SK-N-SH (cell line): ENCODE measurements at regions not wholly inside any gene's neighbourhood (a gene's known extent, or its start where the extent isn't known, plus 50 kb on each side); places are given as distances from the start of the nearest gene placed in this dataset.
"Not testable (repeated sequence)": the region's sequence is repeated elsewhere in the genome, so short reads cannot be mapped to it uniquely, and the experiment has no call there.

Experiments used
- ELF1 ChIP-seq: IDR thresholded peaks from 2 replicates; pipeline ENCODE4 v1.4.0; 2012
- EP300 ChIP-seq, 2 experiments: IDR thresholded peaks; 2 replicates each; pipeline versions ENCODE4 v1.4.0 to v1.6.1; 2012; ENCODE audit warnings: borderline replicate concordance in 1 of 2, low read depth in 1 of 2, low read length in 1 of 2
- GABPA ChIP-seq: IDR thresholded peaks from 2 replicates; pipeline ENCODE4 v1.4.0; 2012; ENCODE audit warnings: low read depth, mild to moderate bottlenecking
- MXI1 ChIP-seq: IDR thresholded peaks from 2 replicates; pipeline ENCODE4 v1.6.1; 2012; ENCODE audit warnings: mild to moderate bottlenecking, low read depth, low read length, improper control_type of control experiment
- NRF1 ChIP-seq: IDR thresholded peaks from 2 replicates; pipeline ENCODE4 v1.6.1; 2012; ENCODE audit warnings: low read depth, mild to moderate bottlenecking, low read length
- POLR2AphosphoS5 ChIP-seq: IDR thresholded peaks from 2 replicates; pipeline ENCODE4 v1.6.1; 2012; ENCODE audit warnings: low read depth, low read length
- TEAD4 ChIP-seq: IDR thresholded peaks from 2 replicates; pipeline ENCODE4 v1.4.0; 2012; ENCODE audit warnings: mild to moderate bottlenecking, borderline replicate concordance; ENCODE audit not compliant: insufficient read depth
- TF ChIP-seq, protein P1 (sequence below): fragments of 200-600 bp; sonication (generic); IDR thresholded peaks from 2 replicates; pipeline ENCODE4 v1.6.1; 2017; ENCODE audit warnings: antibody characterized with exemption, mild to moderate bottlenecking, moderate library complexity
- TF ChIP-seq, protein P2 (sequence below): IDR thresholded peaks from 2 replicates; pipeline ENCODE4 v1.6.1; 2012; ENCODE audit warnings: mild to moderate bottlenecking, low read depth, low read length, moderate library complexity

DNA sequence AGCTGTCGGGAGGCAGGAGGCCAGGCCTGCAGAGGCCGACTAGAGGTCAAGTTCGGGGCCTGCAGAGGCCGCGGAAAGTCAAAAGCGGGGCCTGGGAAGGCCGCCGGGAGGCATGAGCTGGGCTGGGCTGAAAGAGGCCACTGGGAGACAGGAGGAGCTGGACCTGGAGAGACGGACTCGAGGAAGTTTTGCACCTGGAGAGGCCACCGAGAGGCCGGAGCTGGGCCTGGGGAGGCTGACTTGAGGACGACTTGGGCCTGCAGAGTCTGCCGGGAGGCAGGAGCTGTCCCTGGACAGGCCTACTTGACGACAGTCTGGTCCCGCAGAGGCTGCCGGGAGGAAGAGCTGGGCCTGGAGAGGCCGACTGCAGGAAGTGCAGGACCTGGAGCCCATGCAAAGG, 310.1 kb downstream of the ZNF479 start:
- TF ChIP-seq, protein P1, sequence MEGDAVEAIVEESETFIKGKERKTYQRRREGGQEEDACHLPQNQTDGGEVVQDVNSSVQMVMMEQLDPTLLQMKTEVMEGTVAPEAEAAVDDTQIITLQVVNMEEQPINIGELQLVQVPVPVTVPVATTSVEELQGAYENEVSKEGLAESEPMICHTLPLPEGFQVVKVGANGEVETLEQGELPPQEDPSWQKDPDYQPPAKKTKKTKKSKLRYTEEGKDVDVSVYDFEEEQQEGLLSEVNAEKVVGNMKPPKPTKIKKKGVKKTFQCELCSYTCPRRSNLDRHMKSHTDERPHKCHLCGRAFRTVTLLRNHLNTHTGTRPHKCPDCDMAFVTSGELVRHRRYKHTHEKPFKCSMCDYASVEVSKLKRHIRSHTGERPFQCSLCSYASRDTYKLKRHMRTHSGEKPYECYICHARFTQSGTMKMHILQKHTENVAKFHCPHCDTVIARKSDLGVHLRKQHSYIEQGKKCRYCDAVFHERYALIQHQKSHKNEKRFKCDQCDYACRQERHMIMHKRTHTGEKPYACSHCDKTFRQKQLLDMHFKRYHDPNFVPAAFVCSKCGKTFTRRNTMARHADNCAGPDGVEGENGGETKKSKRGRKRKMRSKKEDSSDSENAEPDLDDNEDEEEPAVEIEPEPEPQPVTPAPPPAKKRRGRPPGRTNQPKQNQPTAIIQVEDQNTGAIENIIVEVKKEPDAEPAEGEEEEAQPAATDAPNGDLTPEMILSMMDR: not testable (repeated sequence)
- TF ChIP-seq GABPA; EP300 (IDR thresholded peaks at IDR 0.05; ENCODE audit: borderline replicate concordance in 1 of 2, low read depth in 1 of 2, low read length in 1 of 2); NRF1; POLR2AphosphoS5; MXI1; TEAD4; ELF1: not testable (repeated sequence)
- TF ChIP-seq, protein P2, sequence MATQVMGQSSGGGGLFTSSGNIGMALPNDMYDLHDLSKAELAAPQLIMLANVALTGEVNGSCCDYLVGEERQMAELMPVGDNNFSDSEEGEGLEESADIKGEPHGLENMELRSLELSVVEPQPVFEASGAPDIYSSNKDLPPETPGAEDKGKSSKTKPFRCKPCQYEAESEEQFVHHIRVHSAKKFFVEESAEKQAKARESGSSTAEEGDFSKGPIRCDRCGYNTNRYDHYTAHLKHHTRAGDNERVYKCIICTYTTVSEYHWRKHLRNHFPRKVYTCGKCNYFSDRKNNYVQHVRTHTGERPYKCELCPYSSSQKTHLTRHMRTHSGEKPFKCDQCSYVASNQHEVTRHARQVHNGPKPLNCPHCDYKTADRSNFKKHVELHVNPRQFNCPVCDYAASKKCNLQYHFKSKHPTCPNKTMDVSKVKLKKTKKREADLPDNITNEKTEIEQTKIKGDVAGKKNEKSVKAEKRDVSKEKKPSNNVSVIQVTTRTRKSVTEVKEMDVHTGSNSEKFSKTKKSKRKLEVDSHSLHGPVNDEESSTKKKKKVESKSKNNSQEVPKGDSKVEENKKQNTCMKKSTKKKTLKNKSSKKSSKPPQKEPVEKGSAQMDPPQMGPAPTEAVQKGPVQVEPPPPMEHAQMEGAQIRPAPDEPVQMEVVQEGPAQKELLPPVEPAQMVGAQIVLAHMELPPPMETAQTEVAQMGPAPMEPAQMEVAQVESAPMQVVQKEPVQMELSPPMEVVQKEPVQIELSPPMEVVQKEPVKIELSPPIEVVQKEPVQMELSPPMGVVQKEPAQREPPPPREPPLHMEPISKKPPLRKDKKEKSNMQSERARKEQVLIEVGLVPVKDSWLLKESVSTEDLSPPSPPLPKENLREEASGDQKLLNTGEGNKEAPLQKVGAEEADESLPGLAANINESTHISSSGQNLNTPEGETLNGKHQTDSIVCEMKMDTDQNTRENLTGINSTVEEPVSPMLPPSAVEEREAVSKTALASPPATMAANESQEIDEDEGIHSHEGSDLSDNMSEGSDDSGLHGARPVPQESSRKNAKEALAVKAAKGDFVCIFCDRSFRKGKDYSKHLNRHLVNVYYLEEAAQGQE: not testable (repeated sequence)
